ENCODE measurements at regions not wholly inside any gene's neighbourhood (a gene's known extent, or its start where the extent isn't known, plus 50 kb on each side); places are given as distances from the start of the nearest gene placed in this dataset.

DNA sequence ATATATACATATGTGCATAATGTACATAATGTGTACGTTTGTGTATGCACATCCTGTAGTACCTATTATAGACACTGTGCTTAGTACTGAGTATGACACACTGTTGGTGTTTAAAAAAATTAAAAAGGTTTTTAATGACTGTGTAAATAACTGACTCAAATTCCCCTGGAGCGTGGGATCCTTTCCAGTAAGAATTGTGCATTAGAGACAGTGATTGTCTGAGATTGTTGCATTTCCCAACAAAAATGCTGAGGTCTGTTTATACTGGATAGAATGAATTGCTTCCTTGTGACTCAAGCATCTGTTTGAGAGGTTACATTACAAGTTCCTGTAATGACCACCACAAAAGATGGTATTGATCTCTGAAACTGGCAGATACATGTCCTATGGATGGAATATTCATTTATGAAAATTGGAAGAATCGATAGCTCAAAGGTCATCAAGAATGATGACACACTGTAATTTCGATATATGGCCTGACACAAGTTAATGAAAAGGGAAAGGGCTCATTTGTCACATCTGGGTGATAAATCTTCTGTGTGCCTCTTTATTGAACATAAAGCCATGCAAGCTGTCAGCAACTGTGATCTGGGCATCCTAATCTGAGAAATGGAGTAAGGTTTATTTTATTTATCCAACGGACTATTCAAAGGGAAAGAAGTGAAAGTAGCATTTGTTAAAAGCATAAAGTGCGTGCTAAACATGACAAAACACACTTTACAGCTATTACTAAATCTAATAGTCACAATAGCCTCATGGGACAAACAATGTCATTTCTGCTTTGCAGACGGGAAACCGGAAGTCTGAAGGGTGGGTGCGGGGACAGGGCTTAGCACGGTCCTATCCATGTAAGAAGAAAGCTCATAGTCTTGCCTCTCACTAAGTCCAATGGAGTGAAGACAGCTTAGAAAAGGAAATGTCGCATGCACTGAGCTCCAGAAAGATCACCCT, 228.8 kb downstream of the CDH11 start:
- DNase-seq (ENCODE audit: low spot score in 2 of 2) (no peak), ATAC-seq (no peak)
- Mint-ChIP-seq H3K36me3 (peaks cover 0 to 11% of the 10 kb centered on the region in 2 donors), H3K27ac (no peak overlapping the region), H3K9me3 (peaks cover 33 to 35% of the 10 kb centered on the region in 2 donors)

DNA sequence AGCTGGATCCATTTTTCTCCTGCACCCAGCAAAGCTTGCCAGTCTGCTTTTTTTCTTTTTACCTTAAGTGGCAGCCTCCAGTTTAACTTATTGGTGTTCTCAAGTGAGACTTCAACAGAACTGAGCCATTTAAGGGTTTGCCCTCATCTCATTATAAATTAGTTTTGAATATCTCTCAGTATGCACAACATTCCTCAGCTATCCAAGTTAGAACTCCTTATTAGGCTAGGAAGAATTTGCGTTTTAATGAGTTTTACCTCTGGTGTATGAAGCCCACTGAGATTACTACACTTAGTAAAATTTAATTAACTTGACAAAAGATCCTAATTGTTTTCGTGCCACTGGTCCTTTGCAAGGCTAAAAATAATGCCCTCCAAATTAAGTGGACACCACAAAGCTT, 232.4 kb downstream of the CDH11 start:
- ATAC-seq (no peak), DNase-seq (ENCODE audit: low spot score in 2 of 2) (no peak)
- H3K27ac Mint-ChIP-seq = no peak overlapping the region
- H3K36me3 Mint-ChIP-seq = peaks cover 0 to 8% of the 10 kb centered on the region in 2 donors
- peaks cover 25 to 33% of the 10 kb centered on the region in 2 donors for H3K9me3 Mint-ChIP-seq

DNA sequence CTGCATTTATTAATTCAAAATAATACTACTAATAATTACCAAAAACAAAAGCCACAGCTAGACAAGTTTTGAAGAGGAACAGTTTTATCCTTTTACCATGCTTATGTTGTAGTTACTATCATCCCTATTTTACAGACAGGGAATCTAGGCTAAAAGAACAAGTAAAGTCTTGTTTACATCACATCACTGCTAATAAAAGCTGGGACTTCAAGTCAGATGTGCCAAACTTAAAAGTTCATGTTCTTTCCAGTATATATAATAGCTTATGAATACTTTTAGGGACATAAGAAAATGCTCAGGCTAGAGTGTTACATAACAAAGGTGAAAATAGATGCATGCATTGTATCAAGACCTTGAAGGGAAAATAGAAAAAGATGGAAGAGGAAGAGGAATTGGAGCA, 234.2 kb downstream of the CDH11 start:
- Mint-ChIP-seq H3K36me3 (peaks cover 0 to 11% of the 10 kb centered on the region in 2 donors), H3K27ac (no peak overlapping the region), H3K9me3 (peaks cover 24 to 36% of the 10 kb centered on the region in 2 donors)
- DNase-seq (ENCODE audit: low spot score in 2 of 2) (no peak), ATAC-seq (no peak)

DNA sequence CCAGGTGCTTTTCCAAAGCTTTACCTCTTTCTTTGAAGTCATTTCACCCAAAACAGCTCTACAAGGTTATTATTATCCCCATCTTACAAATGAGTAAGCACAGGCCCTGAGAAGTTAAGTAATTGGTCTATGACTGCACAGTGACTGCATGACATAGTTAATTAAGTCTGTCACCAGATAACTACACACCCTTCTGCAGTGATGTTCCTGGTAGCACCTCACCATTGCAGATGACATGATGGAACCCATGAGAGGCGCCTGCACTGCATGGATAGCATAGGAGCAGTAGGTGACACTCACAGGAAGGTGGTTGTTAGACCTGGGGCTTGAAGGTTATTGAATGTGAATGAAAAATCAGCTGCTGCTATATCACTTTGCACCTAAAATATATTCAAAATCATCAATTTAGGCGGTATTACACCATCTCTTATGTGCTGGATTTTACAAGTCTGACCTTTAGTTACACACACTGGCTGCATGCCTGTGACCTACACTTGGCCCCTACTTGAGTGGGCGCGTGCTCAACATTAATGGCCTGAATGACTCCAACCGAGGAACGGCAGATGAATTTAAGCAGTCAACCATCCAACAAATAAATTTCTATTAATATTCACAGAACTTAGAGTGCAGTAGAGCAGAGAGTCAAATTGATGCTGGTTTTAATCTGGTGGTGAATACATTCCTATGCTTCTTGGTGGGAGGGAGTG, 239.6 kb downstream of the CDH11 start:
- H3K9me3 Mint-ChIP-seq = peaks cover 24 to 26% of the 10 kb centered on the region in 2 donors
- H3K27ac Mint-ChIP-seq = no peak overlapping the region
- ATAC-seq (no peak), DNase-seq (ENCODE audit: low spot score in 2 of 2) (no peak)
- H3K36me3 Mint-ChIP-seq = peaks cover 0 to 6% of the 10 kb centered on the region in 2 donors

DNA sequence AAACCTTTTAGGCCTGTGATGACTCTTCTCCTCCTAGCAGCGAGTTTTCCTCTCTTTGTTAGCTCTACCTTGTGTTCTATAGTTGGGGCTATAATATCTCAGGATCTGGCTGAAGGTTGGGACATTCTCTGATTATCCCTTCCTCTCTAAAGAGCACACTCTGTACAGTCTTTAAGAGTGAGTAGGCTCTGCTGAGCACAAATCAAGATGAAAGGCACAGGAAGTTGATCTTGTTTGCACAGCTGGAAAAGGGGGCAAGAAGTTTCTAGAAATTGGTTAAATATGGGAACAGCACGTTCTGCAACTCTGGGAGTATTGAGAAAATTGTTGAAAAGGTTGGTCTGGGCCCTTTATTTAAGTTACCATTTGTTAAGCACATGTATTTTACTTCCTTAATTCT, 240.9 kb downstream of the CDH11 start:
- ATAC-seq = no peak
- no peak for DNase-seq (ENCODE audit: low spot score in 2 of 2)
- Mint-ChIP-seq H3K36me3 (peaks cover 0 to 6% of the 10 kb centered on the region in 2 donors), H3K9me3 (peaks cover 25 to 26% of the 10 kb centered on the region in 2 donors), H3K27ac (no peak overlapping the region)

DNA sequence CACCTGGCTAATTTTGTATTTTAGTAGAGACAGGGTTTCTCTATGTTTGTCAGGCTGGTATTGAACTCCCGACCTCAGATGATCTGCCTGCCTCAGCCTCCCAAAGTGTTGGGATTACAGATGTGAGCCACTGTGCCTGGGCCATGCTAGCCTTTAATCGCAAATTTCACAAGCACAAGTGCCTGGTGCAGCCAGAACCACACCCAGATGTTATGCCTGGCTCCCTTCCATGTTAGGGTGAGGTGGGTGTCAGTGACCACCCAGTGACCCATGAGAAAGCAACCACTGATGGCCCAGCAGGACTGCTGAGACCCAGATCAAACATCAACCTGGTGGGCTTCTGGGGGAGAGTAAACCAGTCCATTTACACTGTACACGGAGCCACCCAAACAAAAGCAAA, 241.9 kb downstream of the CDH11 start:
- Mint-ChIP-seq H3K27ac (no peak overlapping the region), H3K9me3 (peaks cover 26 to 30% of the 10 kb centered on the region in 2 donors), H3K36me3 (peaks cover 0 to 6% of the 10 kb centered on the region in 2 donors)
- DNase-seq (ENCODE audit: low spot score in 2 of 2) (no peak), ATAC-seq (no peak)

DNA sequence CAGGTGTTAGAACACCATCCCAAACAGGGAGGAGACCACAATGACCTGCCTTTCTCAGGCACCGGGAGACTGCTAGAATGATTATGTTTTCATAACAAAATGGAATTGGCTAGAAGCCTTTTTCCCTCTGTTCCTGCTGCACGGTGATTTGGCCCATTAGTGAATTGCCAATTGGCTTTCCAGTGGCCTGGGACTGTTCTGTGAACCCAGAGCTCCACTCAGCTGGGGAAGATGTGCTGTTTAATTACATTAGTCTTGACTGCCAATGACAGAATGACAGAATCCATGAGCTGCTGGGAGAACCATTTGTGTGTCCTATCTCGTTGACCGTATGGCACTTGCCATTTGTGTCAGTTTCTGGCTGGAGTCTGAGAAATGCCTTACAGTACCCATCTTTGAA, 242.9 kb downstream of the CDH11 start:
- Mint-ChIP-seq H3K9me3 (peaks cover 25 to 30% of the 10 kb centered on the region in 2 donors), H3K27ac (no peak overlapping the region), H3K36me3 (peaks cover 0 to 6% of the 10 kb centered on the region in 2 donors)
- DNase-seq (ENCODE audit: low spot score in 2 of 2) = no peak
- no peak for ATAC-seq

DNA sequence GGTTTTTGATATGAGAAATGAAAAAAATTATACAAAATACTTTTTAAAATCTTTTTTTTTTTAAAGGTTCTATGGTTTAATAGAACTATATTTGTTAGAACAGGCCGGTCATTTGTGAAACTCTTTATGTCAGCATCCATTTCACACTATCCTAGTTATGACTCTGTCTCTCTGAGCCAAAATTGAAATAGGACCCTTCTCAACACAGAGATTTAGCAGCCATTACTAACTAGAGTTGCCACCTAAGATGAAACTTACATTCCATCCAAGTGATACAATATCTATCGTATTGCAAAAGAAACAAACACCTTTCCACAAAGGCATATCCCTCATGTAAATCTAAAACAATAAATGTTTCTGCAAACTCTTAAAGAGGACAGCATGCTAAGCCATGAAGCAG, 249.8 kb downstream of the CDH11 start:
- H3K9me3 Mint-ChIP-seq = peaks cover 21 to 32% of the 10 kb centered on the region in 2 donors
- H3K27ac Mint-ChIP-seq = no peak overlapping the region
- H3K36me3 Mint-ChIP-seq = no peaks in the 10 kb centered on the region
- DNase-seq (ENCODE audit: low spot score in 2 of 2) = no peak
- no peak for ATAC-seq

DNA sequence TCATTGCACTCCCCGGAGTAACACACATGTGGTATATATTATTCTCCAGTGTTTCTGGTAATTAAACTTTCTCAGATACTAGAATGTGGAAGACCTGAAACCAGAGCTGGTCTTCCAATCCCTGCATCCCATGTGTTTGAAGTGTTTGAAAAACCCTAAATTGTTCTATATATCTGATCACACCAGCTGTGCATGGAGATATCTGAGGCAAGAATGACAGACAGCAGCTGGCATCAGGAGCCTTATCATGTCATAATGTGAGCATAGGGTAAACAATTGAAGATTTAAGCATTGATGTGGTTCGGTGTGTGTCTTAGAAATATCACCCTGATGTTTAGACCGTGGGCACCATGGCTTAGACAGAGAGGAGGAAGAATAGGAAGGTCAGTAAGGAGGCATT, 251.0 kb downstream of the CDH11 start:
- no peak for ATAC-seq
- no peaks in the 10 kb centered on the region for H3K36me3 Mint-ChIP-seq
- H3K9me3 Mint-ChIP-seq = peaks cover 19 to 26% of the 10 kb centered on the region in 2 donors
- DNase-seq (ENCODE audit: low spot score in 2 of 2) = no peak
- H3K27ac Mint-ChIP-seq = no peak overlapping the region

DNA sequence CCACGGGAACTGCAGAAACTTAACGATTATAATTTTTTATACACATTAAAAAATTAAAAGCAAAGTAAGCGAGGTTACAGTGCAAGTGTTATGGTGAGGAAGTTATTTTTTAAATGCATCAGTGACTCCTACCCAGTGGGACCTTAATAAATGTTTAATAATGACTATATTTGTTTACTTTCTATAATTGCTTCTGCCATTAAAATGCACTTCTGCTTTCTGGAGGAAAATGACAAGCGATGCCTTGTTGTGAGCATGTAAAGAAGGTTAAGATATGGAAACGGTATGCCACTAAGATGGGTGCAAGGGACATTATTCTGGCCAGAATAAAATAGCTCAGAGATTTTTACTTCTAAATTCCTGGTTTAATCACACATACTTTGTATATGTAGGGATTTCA, 252.1 kb downstream of the CDH11 start:
- no peak overlapping the region for H3K27ac Mint-ChIP-seq
- DNase-seq (ENCODE audit: low spot score in 2 of 2) (no peak), ATAC-seq (no peak)
- no peaks in the 10 kb centered on the region for H3K36me3 Mint-ChIP-seq
- H3K9me3 Mint-ChIP-seq = peaks cover 19 to 21% of the 10 kb centered on the region in 2 donors

DNA sequence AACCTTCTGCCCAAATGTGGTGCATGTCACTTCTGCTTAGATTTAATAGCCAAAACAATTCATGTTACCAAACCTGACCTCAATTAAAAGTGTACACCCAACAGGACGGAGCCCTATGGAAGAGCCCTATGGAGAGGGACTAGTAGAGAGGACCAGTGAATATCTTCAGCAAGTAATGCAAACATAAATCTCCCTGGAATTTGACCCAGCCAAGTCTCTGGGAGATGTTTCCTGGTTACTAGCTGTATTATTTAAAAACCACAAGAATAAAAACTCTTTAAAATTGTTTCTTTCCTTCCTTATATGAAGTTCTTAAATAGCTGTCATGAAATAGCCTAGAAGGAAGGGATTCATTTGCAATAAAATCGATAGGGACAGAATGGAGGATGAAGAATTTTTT, 255.8 kb downstream of the CDH11 start:
- peaks cover 13 to 23% of the 10 kb centered on the region in 2 donors for H3K9me3 Mint-ChIP-seq
- DNase-seq (ENCODE audit: low spot score in 2 of 2) = no peak
- H3K36me3 Mint-ChIP-seq = no peaks in the 10 kb centered on the region
- H3K27ac Mint-ChIP-seq = no peak overlapping the region
- no peak for ATAC-seq

DNA sequence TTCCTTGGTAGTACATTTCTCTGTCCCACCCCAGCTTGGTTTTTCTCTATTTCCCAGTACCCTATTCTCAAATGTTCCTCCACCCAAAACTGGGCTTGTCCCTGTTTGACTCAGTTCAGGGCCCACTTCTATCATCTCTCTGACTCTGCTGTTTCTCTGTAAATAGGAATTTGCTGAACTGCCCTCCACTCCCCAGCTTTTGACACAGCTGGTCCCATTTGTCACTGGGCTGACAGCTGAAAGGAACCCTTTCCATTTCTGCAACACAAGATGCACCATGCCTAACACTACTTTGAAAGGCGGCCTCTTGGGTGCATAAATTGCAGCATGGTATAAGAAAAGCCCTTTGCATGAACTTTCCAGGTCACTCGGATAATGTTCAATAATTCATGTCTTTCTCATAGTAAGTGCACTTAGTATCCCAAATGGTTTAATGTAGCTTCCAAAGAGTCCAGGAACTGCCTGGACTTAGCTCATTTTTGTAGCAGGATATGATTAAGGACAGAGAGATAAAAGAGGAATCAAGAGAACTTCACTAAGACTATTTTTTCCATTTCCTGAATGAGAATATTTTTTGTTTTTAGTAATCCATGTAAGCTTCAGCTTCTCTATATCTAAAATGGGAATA, 256.7 kb downstream of the CDH11 start:
- Mint-ChIP-seq H3K36me3 (no peaks in the 10 kb centered on the region), H3K9me3 (peaks cover 18 to 20% of the 10 kb centered on the region in 2 donors), H3K27ac (no peak overlapping the region)
- no peak for DNase-seq (ENCODE audit: low spot score in 2 of 2)
- no peak for ATAC-seq

DNA sequence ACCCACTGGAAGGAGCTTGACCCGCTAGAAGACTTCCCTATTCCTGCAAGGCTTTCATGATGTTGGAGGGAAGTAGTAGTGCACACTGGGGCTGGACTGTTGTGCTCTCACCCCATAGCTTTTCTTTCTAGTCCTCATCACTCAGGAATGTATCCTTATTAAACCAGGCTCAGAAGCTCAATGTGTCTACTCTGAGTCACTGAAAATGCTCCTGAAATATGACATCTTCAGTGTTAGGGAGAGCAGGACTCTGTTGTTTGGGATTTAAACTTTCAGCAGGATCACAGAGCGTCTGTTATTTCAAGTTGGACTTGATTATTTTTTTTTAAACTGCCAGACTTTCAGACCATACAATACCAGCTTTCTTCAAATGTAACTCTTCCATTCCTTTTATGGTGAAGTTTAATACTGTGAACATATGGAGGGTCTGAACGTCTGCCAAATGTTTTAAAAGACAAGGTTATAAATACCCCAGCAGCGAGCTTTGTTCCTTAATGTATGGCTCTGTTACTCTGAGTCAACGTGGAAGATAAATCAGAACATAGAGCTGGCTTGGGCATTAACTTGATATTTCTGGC, 257.5 kb downstream of the CDH11 start:
- Mint-ChIP-seq H3K27ac (no peak overlapping the region), H3K9me3 (peaks cover 18 to 24% of the 10 kb centered on the region in 2 donors), H3K36me3 (no peaks in the 10 kb centered on the region)
- ATAC-seq = no peak
- no peak for DNase-seq (ENCODE audit: low spot score in 2 of 2)

DNA sequence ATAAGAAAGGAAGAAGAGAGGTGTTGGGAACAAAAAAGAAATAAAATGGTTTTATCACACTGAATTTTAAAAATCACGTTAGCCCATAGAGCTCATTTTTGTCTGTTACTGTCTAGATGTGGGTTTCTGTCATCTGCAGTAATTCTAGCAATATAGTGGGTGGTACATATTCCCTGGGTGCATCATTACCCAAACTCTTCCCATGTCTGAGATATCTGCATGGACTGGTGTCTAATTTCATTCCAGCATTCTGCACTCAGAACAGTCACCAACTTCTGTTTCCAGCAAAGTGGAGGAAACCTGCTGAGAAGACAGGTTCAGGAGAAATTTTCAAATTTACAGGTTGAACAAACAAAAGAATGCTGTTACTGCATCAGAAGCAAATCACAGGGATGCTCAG, 263.8 kb downstream of the CDH11 start:
- ATAC-seq (no peak), DNase-seq (ENCODE audit: low spot score in 2 of 2) (no peak)
- no peaks in the 10 kb centered on the region for H3K36me3 Mint-ChIP-seq
- H3K9me3 Mint-ChIP-seq = peaks cover 20 to 25% of the 10 kb centered on the region in 2 donors
- no peak overlapping the region for H3K27ac Mint-ChIP-seq

DNA sequence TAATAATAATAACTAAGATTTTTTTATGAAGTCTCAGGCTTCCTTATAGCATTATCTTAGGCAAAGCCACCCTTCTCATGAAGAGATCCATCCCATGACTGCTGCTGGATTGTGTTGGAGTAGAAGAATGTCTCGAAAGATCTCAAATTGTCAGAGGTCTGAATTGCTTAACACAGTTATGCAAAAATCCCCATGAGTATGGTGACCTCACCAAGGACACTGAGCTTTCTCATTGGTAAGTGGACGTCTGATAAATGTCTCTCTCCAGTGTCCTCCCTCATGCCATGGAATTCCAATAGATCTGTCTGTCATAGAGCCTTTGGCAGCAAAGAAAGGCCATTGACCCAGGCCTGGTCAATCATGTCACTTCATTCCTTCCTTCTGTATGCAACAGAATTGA, 264.5 kb downstream of the CDH11 start:
- ATAC-seq = no peak
- no peak for DNase-seq (ENCODE audit: low spot score in 2 of 2)
- H3K9me3 Mint-ChIP-seq = peaks cover 20 to 25% of the 10 kb centered on the region in 2 donors
- H3K36me3 Mint-ChIP-seq = no peaks in the 10 kb centered on the region
- H3K27ac Mint-ChIP-seq = no peak overlapping the region

DNA sequence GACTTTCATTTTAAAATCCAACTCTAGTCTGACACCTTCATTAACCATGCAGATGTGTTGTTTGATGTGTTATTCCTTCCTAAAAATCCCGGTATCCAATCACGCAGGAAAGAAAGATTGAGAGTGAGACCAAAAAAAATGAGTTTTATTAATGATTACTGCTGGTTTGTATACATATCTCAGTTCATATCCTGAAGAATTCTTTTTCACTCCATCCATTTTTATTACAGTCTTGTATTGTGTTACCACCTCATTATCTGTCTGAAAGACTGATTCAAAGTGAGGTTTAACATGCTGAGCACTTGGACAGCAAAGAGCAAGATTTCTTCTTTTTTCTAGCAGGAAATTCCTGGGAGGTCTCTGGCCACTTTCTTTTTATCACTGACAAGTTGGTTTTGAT, 268.3 kb downstream of the CDH11 start:
- H3K9me3 Mint-ChIP-seq = peaks cover 10 to 19% of the 10 kb centered on the region in 2 donors
- no peak for ATAC-seq
- no peaks in the 10 kb centered on the region for H3K36me3 Mint-ChIP-seq
- DNase-seq (ENCODE audit: low spot score in 2 of 2) = no peak
- H3K27ac Mint-ChIP-seq = no peak overlapping the region

DNA sequence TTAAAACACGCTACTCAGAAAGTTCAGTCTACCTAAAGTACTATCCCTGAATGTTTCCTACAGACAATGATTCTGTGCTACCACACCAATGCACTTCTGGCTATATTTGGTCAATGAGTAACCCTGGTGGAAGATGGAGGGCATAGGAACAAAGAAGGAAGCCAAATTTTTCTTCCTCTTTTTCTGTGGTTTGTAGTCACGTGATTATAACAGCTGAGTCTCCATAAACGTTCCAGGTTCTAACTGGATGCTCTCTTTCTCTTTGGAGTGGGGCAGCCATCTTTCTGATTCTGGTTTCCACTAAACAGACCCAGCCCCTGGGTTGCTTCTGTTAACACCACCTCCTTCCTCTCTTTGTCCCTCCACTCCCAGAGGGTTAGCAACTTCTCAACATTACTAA, 274.9 kb downstream of the CDH11 start:
- Mint-ChIP-seq H3K9me3 (peaks cover 18 to 38% of the 10 kb centered on the region in 2 donors), H3K36me3 (peaks cover 0 to 5% of the 10 kb centered on the region in 2 donors), H3K27ac (no peak overlapping the region)
- DNase-seq (ENCODE audit: low spot score in 2 of 2) (no peak), ATAC-seq (no peak)
